Ovary (tissue), 7 donors: ENCODE measurements at regions not wholly inside any gene's neighbourhood (a gene's known extent, or its start where the extent isn't known, plus 50 kb on each side); places are given as distances from the start of the nearest gene placed in this dataset.

ENCODE experiments used
- DNase-seq, 5 donors: peaks; one replicate each; pipeline ENCODE4 v3.0.0-alpha.2; 2019 to 2020
- H3K27ac ChIP-seq, 2 donors: fragments of 200-600 bp; one replicate each; pipeline versions ENCODE4 v1.5.1 to v1.8.0; 2019 to 2022
- H3K27me3 ChIP-seq: fragments of 200-600 bp; one replicate; pipeline ENCODE4 v1.8.0; 2022
- H3K36me3 ChIP-seq: fragments of 200-600 bp; sonication (generic); one replicate; pipeline ENCODE4 v1.5.1; 2019
- H3K4me1 ChIP-seq: one replicate; pipeline ENCODE4 v1.8.1; 2013; ENCODE audit warnings: mild to moderate bottlenecking, moderate library complexity; ENCODE audit not compliant: insufficient read depth
- H3K4me3 ChIP-seq: fragments of 200-600 bp; sonication (generic); one replicate; pipeline ENCODE4 v1.5.1; 2017
- H3K9me3 ChIP-seq, 2 donors: fragments of 200-600 bp in 1 of 2; sonication (generic) in 1 of 2; one replicate each; pipeline versions ENCODE4 v1.5.1 to v1.8.1; 2013 to 2019; ENCODE audit warnings: mild to moderate bottlenecking in 1 of 2, moderate library complexity in 1 of 2
- EP300 ChIP-seq: sonication (generic); formaldehyde crosslinking; IDR thresholded peaks from one replicate; pipeline ENCODE4 v1.6.1; 2017; ENCODE audit warnings: antibody characterized with exemption
- POLR2A ChIP-seq: fragments of 450-650 bp; IDR thresholded peaks from one replicate; pipeline ENCODE4 v1.6.1; 2017; ENCODE audit warnings: antibody characterized with exemption, mild to moderate bottlenecking, moderate library complexity
- WGBS, 3 donors: extraction: QIAGEN DNeasy Blood & Tissue Kit in 1 of 3; methylation state at CpG; one replicate each; pipeline versions ENCODE4 v1.1.5 to v1.1.7; 2013 to 2017; 5-methylcytosine and 5-hydroxymethylcytosine counted together
- intact Hi-C, 4 donors: fragments of 100-400 bp; cut with DNase I; formaldehyde crosslinking; loops; one replicate each; pipeline versions ENCODE4 v1.11.0 to v1.15.1; 2022 to 2023
- TF ChIP-seq, protein P1 (sequence below), 3 donors: fragments of 450-650 bp in 2 of 3; fragments of 200-600 bp in 1 of 3; IDR thresholded peaks; one replicate each; pipeline versions ENCODE4 v1.5.1 to v1.8.0; 2016 to 2022; ENCODE audit warnings: antibody characterized with exemption in 3 of 3, mild to moderate bottlenecking in 1 of 3
- donor health status: DM: no; HTN: no; CAD: no; lungs with moderate emphysema.
- donor health status: DM: no; HTN: no; CAD: no.
- donor health status: Bipolar disorder and iron deficiency.
- donor health status: DM: no; HTN: no; CAD: no.
- donor health status: DM: yes; HTN: yes; CAD: no.

DNA sequence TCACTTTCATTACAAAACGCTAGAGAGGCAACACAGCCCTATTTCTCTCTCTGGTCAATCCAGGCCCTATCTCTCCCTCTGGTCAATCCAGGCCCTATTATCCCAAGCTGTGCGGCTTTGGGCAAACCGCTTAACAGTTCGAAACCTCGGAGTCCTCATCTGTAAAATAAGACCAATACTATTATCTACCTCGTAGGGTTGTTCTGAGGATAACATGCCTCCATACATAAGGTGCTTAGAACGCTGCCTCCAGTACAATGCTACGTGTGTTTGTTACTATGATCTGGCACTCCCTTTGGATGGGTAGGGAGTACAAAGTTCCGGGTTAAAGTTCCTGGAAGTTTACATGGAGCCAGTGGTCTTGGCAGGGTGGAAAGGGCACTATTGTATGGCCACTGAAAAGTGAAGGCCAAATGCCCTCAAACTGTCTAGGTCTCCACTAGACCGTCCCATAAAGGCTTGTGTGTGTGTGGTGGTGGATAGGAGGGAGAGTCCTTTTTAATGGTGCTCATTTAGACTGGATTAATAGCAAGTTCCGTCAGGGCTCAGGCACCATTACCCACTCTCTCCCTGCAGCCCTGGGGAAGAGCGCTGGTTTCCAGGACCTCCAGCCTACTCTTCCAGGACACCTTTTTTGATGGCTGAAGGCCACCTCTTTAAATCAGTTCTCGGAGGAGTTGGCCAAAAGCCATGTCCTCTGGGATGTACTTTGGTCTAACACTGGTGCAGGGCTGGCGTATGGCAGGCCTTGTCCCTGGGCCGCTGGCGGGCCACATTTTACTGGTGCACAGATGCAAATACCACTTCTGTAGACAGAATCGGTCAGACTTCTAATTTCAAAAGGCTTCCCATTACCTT, 75.6 kb upstream of the BCOR start:
- no peaks in the 10 kb centered on the region for H3K4me1 ChIP-seq
- no peaks in the 10 kb centered on the region for H3K36me3 ChIP-seq
- H3K4me3 ChIP-seq = no peak overlapping the region
- 47 to 66% (median 50%) methylated on average over 17 of the region's 17 CpGs for WGBS, 3 donors
- no peaks in the 10 kb centered on the region for H3K9me3 ChIP-seq
- intact Hi-C loops = loop anchor here in 2 of 4 donors (5.0 kb wide), 2 partner anchors 161 to 356 kb away; no protein-coding TSS in a partner anchor
- TF ChIP-seq POLR2A (no peak), EP300 (no peak)
- TF ChIP-seq, protein P1, sequence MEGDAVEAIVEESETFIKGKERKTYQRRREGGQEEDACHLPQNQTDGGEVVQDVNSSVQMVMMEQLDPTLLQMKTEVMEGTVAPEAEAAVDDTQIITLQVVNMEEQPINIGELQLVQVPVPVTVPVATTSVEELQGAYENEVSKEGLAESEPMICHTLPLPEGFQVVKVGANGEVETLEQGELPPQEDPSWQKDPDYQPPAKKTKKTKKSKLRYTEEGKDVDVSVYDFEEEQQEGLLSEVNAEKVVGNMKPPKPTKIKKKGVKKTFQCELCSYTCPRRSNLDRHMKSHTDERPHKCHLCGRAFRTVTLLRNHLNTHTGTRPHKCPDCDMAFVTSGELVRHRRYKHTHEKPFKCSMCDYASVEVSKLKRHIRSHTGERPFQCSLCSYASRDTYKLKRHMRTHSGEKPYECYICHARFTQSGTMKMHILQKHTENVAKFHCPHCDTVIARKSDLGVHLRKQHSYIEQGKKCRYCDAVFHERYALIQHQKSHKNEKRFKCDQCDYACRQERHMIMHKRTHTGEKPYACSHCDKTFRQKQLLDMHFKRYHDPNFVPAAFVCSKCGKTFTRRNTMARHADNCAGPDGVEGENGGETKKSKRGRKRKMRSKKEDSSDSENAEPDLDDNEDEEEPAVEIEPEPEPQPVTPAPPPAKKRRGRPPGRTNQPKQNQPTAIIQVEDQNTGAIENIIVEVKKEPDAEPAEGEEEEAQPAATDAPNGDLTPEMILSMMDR (IDR thresholded peaks at IDR 0.05) = no peak
- H3K27me3 ChIP-seq = no peaks in the 10 kb centered on the region
- peak in 2 of 5 donors; percentile 44 to 51 for DNase-seq
- H3K27ac ChIP-seq = peak overlapping the region in 1 of 2 donors; percentile 89

DNA sequence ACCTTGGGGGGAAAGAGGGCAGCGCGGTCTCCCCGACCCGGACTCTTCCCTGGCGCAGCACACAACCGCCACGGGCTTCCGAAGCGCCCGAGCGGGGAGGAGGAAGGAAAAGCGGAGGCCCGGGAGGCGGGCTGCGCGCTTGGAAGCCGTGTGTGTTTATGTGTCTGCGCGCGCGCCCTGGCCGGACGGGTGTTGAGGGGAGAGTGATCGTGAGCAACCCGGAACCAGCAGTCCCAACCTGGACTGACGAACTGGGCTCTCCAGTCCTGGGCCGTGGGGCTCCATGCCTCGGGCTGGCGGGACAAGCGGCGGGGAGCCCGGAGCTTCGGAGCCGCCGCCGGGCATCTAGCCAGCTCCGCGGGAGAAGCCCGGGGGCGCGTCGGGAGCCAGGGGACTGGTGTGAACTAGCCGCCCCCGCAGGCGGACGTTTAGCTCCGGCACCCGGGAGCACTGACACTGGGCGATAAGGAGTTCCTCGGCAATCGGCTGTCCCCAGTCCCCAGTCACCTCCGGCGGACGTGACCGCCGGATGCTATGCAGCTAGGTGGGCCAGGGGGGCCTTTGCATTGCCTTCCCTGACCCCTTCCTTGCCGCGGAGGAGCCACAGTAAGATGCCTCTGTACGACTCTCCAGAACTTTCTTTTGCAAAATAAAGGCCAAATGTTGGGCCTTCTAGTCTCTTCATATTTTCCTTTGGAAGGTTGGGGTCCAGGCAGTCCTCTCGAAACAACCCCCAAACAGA, 74.8 kb upstream of the BCOR start:
- intact Hi-C loops = loop anchor here in 2 of 4 donors (5.0 kb wide), 2 partner anchors 160 to 355 kb away; no protein-coding TSS in a partner anchor
- H3K9me3 ChIP-seq = no peaks in the 10 kb centered on the region
- peak overlapping the region; percentile 84 to 89 for H3K27ac ChIP-seq
- DNase-seq = peak; percentile 69 to 83 (median 75)
- H3K4me1 ChIP-seq = no peaks in the 10 kb centered on the region
- no peak for TF ChIP-seq POLR2A
- no peak for TF ChIP-seq EP300
- TF ChIP-seq, protein P1 (IDR thresholded peaks at IDR 0.05) = no peak
- H3K36me3 ChIP-seq = no peaks in the 10 kb centered on the region
- H3K4me3 ChIP-seq = peak overlapping the region; percentile 39
- H3K27me3 ChIP-seq = no peaks in the 10 kb centered on the region
- WGBS, 3 donors = 7 to 12% (median 10%) methylated on average over 57 to 60 of the region's 60 CpGs

DNA sequence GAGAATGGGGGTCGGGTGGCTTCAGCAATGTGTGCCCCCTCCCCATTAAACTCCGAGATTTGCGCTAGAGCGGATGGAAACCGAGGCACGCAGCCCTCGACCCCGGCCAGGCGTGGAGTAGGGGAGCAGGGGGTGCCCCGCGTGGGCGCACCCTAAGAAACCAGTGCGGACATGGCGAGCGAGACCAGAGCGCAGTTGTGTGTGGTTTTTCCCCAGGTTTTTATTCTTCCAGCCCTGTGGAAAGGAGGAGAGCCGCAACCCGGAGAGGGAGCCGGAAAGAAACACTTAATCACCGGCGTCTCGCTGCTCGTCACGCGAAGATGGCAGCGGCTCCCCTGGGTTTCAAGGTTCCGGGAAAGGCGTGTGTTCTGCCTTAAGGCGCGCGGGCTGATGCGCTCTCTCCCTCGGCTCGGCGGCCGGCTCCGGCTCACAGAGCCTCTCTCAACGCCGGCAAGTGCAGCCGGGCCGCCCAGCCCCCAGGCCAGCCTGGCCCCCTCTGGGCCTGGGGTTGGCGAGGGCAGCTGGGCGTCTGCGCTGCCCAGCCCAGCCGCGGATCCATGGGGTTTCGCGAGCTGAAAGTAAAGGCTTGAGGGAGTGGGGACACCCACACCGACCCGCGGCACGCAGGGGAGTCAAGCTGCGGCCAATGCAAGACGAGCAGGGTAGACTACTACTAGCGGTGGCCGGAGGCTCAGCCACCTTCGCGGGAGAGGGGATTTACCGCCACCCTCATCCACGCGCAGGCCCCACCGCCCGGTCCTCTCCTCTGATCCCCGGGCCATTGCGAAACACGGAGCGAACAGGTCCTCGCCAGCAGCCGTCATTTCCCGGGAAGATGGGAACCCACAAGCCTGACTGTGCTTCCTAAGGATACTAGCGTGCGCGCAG, 74.0 kb upstream of the BCOR start:
- H3K9me3 ChIP-seq = no peaks in the 10 kb centered on the region
- intact Hi-C loops = loop anchor here in 2 of 4 donors (5.0 kb wide), 2 partner anchors 159 to 354 kb away; no protein-coding TSS in a partner anchor
- no peaks in the 10 kb centered on the region for H3K4me1 ChIP-seq
- peak overlapping the region; percentile 39 for H3K4me3 ChIP-seq
- no peaks in the 10 kb centered on the region for H3K27me3 ChIP-seq
- peak in 4 of 5 donors; percentile 63 to 78 (median 68) for DNase-seq
- TF ChIP-seq EP300 (no peak), POLR2A (no peak)
- TF ChIP-seq, protein P1 (IDR thresholded peaks at IDR 0.05) = no peak
- WGBS, 3 donors = 3 to 12% (median 7%) methylated on average over 73 of the region's 73 CpGs
- peak overlapping the region; percentile 84 to 89 for H3K27ac ChIP-seq
- H3K36me3 ChIP-seq = no peaks in the 10 kb centered on the region
